HCT116 (cell line): ENCODE measurements at regions not wholly inside any gene's neighbourhood (a gene's known extent, or its start where the extent isn't known, plus 50 kb on each side); places are given as distances from the start of the nearest gene placed in this dataset.

ENCODE experiments used
- ATAC-seq: fragments of 200-7000 bp; cut with Tn5 transposase; 2 replicates; pipeline ENCODE4 v1.9.1; 2020; ENCODE audit warnings: mild to moderate bottlenecking, moderate library complexity
- BruUV-seq: library from RNA; stranded (reverse); fragments of 400-500 nt; replicated peaks from 2 replicates; lab custom pipeline; 2021; lab: Mats Ljungman, UMichigan
- CTCF ChIA-PET: fragments of 300-600 bp; sonication (Branson Sonifier 250); formaldehyde crosslinking; loops from one replicate; lab custom pipeline; 2021; ENCODE audit warnings: antibody characterized with exemption; lab: Charles Lee
- POLR2A ChIA-PET: fragments of 300-600, 350-600 bp; sonication (Branson Sonifier 250); formaldehyde crosslinking; loops from one replicate; lab custom pipeline; 2021; ENCODE audit warnings: antibody characterized with exemption; lab: Charles Lee
- RAD21 ChIA-PET, 2 experiments: fragments of 300-600 bp; sonication (Branson Sonifier 250); formaldehyde crosslinking; loops; one replicate each; lab custom pipeline; 2023; ENCODE audit warnings: low total read pairs in 2 of 2; ENCODE audit not compliant: uncharacterized antibody in 2 of 2, unreplicated experiment in 2 of 2, low non-redundant PET in 1 of 2; lab: Charles Lee
- DNase-seq: peaks from one replicate; pipeline ENCODE4 v3.0.0-alpha.2; 2010; ENCODE audit warnings: low read depth, low spot score
- H2AFZ ChIP-seq: fragments of 200-600 bp; shearing (Covaris generic), sonication (generic); 2 replicates; pipeline ENCODE4 v1.6.1; 2017; ENCODE audit warnings: low read depth, mixed run types, mixed read lengths, antibody characterized with exemption, low read length; ENCODE audit not compliant: poor library complexity, severe bottlenecking
- H3K27ac ChIP-seq: 2 replicates; pipeline ENCODE4 v1.5.1; 2012; ENCODE audit warnings: low read depth, low read length
- H3K27me3 ChIP-seq: fragments of 200-600 bp; sonication (generic); 2 replicates; pipeline ENCODE4 v1.6.1; 2016; ENCODE audit warnings: mixed run types, low read length, mixed read lengths; ENCODE audit not compliant: insufficient read depth
- H3K36me3 ChIP-seq, 2 experiments: fragments of 200-500 bp in 1 of 2; fragments of 200-600 bp in 1 of 2; sonication (Bioruptor generic) in 1 of 2; sonication (generic) in 1 of 2; 2 replicates each; pipeline versions ENCODE4 v1.5.1 to v1.6.1; 2014 to 2016; ENCODE audit warnings: low read length in 2 of 2, inconsistent platforms in 1 of 2, mixed read lengths in 1 of 2, mixed run types in 1 of 2; ENCODE audit not compliant: insufficient read depth in 2 of 2, control insufficient read depth in 1 of 2
- H3K4me1 ChIP-seq, 2 experiments: fragments of 200-600 bp in 1 of 2; sonication (generic) in 1 of 2; 2 replicates each; pipeline versions ENCODE4 v1.5.1 to v1.6.1; 2012 to 2017; ENCODE audit warnings: low read length in 2 of 2, inconsistent platforms in 1 of 2, mild to moderate bottlenecking in 1 of 2, mixed read lengths in 1 of 2, mixed run types in 1 of 2, moderate library complexity in 1 of 2; ENCODE audit not compliant: insufficient read depth in 2 of 2, control insufficient read depth in 1 of 2
- H3K4me2 ChIP-seq: fragments of 200-600 bp; sonication (generic); 2 replicates; pipeline ENCODE4 v1.6.1; 2017; ENCODE audit warnings: mixed run types, low read length, mixed read lengths
- H3K4me3 ChIP-seq, 2 experiments: fragments of 200-600 bp in 1 of 2; sonication (generic) in 1 of 2; replicated peaks in 1 of 2; 2 replicates each; pipeline ENCODE4 v1.5.1; 2011 to 2016; ENCODE audit warnings: low read length in 2 of 2, control low read depth in 1 of 2, low read depth in 1 of 2, mild to moderate bottlenecking in 1 of 2, mixed read lengths in 1 of 2, mixed run types in 1 of 2
- H3K79me2 ChIP-seq: fragments of 200-600 bp; sonication (generic); 2 replicates; pipeline ENCODE4 v1.6.1; 2017; ENCODE audit warnings: mild to moderate bottlenecking, mixed run types, low read length, moderate library complexity, mixed read lengths; ENCODE audit not compliant: insufficient read depth
- H3K9ac ChIP-seq: fragments of 200-600 bp; sonication (generic); 2 replicates; pipeline ENCODE4 v1.6.1; 2016; ENCODE audit warnings: low read length, mixed read lengths
- H3K9me2 ChIP-seq: fragments of 200-600 bp; sonication (generic), shearing (Covaris generic); 2 replicates; pipeline ENCODE4 v1.6.1; 2017; ENCODE audit warnings: mixed run types, mild to moderate bottlenecking, moderate library complexity; ENCODE audit not compliant: insufficient read depth
- H3K9me3 ChIP-seq, 2 experiments: fragments of 200-500 bp in 1 of 2; fragments of 200-600 bp in 1 of 2; sonication (Bioruptor generic) in 1 of 2; sonication (generic) in 1 of 2; 2 replicates each; pipeline ENCODE4 v1.6.1; 2014 to 2017; ENCODE audit warnings: low read length in 2 of 2, mixed read lengths in 2 of 2, inconsistent platforms in 1 of 2, low read depth in 1 of 2, mild to moderate bottlenecking in 1 of 2, mixed run types in 1 of 2, moderate library complexity in 1 of 2; ENCODE audit not compliant: control insufficient read depth in 1 of 2, insufficient read depth in 1 of 2
- H4K20me1 ChIP-seq: fragments of 200-600 bp; sonication (generic), shearing (Covaris generic); 2 replicates; pipeline ENCODE4 v1.6.1; 2017; ENCODE audit warnings: mixed run types, mild to moderate bottlenecking, moderate library complexity; ENCODE audit not compliant: insufficient read depth
- ATF3 ChIP-seq: IDR thresholded peaks from 2 replicates; pipeline ENCODE4 v1.6.1; 2012
- CBX3 ChIP-seq: IDR thresholded peaks from 2 replicates; pipeline ENCODE4 v1.6.1; 2012; ENCODE audit warnings: low read depth
- CEBPB ChIP-seq: IDR thresholded peaks from 2 replicates; pipeline ENCODE4 v1.6.1; 2012; ENCODE audit warnings: low read depth
- CTCF ChIP-seq, 3 experiments: fragments of 200-600 bp in 1 of 3; sonication (generic) in 1 of 3; IDR thresholded peaks in 2 of 3; conservative IDR thresholded peaks in 1 of 3; 2 replicates each; pipeline ENCODE4 v1.5.1; 2012 to 2017; ENCODE audit warnings: low read depth in 2 of 3, low read length in 2 of 3, antibody characterized with exemption in 1 of 3, borderline replicate concordance in 1 of 3, control low read depth in 1 of 3, mild to moderate bottlenecking in 1 of 3, mixed read lengths in 1 of 3, mixed run types in 1 of 3, moderate library complexity in 1 of 3; ENCODE audit not compliant: insufficient read depth in 1 of 3
- EGR1 ChIP-seq: IDR thresholded peaks from 2 replicates; pipeline ENCODE4 v1.6.1; 2012; ENCODE audit warnings: low read depth
- ELF1 ChIP-seq: IDR thresholded peaks from 2 replicates; pipeline ENCODE4 v1.6.1; 2012; ENCODE audit warnings: low read depth, borderline replicate concordance
- FOSL1 ChIP-seq: IDR thresholded peaks from 2 replicates; pipeline ENCODE4 v1.6.1; 2012; ENCODE audit warnings: low read depth
- JUND ChIP-seq: IDR thresholded peaks from 2 replicates; pipeline ENCODE4 v1.6.1; 2012
- MAX ChIP-seq: IDR thresholded peaks from 2 replicates; pipeline ENCODE4 v1.6.1; 2012
- POLR2A ChIP-seq: IDR thresholded peaks from 2 replicates; pipeline ENCODE4 v1.7.0; 2011; ENCODE audit warnings: borderline replicate concordance; ENCODE audit not compliant: insufficient read depth, insufficient read length; ENCODE audit errors: extremely low read depth
- POLR2AphosphoS5 ChIP-seq: IDR thresholded peaks from 2 replicates; pipeline ENCODE4 v1.6.1; 2011; ENCODE audit warnings: mild to moderate bottlenecking, low read depth, low read length, moderate library complexity
- SIN3A ChIP-seq: IDR thresholded peaks from 2 replicates; pipeline ENCODE4 v1.6.1; 2012; ENCODE audit warnings: low read depth
- SP1 ChIP-seq: IDR thresholded peaks from 2 replicates; pipeline ENCODE4 v1.6.1; 2012; ENCODE audit warnings: low read depth
- SRF ChIP-seq: IDR thresholded peaks from 2 replicates; pipeline ENCODE4 v1.6.1; 2012; ENCODE audit warnings: low read depth
- TCF7L2 ChIP-seq: IDR thresholded peaks from 2 replicates; pipeline ENCODE4 v1.7.0; 2011; ENCODE audit warnings: borderline replicate concordance, inconsistent platforms; ENCODE audit not compliant: insufficient read depth, insufficient read length; ENCODE audit errors: extremely low read depth
- YY1 ChIP-seq: IDR thresholded peaks from 2 replicates; pipeline ENCODE4 v1.6.1; 2011; ENCODE audit warnings: low read length, low read depth, moderate library complexity, mild to moderate bottlenecking; ENCODE audit not compliant: insufficient replicate concordance; ENCODE audit errors: extremely low read depth
- ZFX ChIP-seq: fragments of 450-650 bp; IDR thresholded peaks from 2 replicates; pipeline ENCODE4 v1.6.1; 2017
- intact Hi-C: fragments of 100-400 bp; cut with micrococcal nuclease; formaldehyde crosslinking; loops from 2 replicates; pipeline ENCODE4 v1.10.0; 2022

GRCh38 chr4:62899646-62900364 lies 1509.4 kb downstream of the TECRL start:
- CTCF ChIA-PET: no interaction called here
- Histone ChIP-seq H3K36me3 (no peaks in the 10 kb centered on the region), H3K9me3 (peaks cover 8 to 25% of the 10 kb centered on the region in 2 experiments; a peak in 2 of 4 replicates), H3K27me3 (no peaks in the 10 kb centered on the region), H3K9me2 (no peaks in the 10 kb centered on the region), H3K9ac (no peak overlapping the region), H3K4me2 (no peak overlapping the region), H2AFZ (no peak overlapping the region), H3K27ac (no peak overlapping the region), H3K79me2 (no peaks in the 10 kb centered on the region), H3K4me1 (no peaks in the 10 kb centered on the region), H3K4me3 (no peak overlapping the region)
- intact Hi-C loops: no loop called here
- RAD21 ChIA-PET: no interaction called here
- POLR2A ChIA-PET: no interaction called here
- BruUV-seq: no TSS peak
- no peak for DNase-seq
- no peak for ATAC-seq
- TF ChIP-seq JUND (no peak), TCF7L2 (no peak), EGR1 (no peak), YY1 (no peak), SIN3A (no peak), SP1 (no peak), FOSL1 (no peak), CTCF (IDR thresholded peaks at IDR 0.05 in 2 of 3, conservative IDR thresholded peaks at IDR 0.05 in 1 of 3; ENCODE audit: borderline replicate concordance in 1 of 3, insufficient read depth in 1 of 3, low read depth in 2 of 3, low read length in 2 of 3) (no peak), POLR2A (no peak), SRF (no peak), POLR2AphosphoS5 (no peak), CBX3 (no peak), CEBPB (no peak), ELF1 (no peak), ZFX (no peak), MAX (no peak), ATF3 (no peak)
- TF ChIP-seq, all 23 proteins: peak for 0
- H4K20me1 ChIP-seq: no peaks in the 10 kb centered on the region
